GM23338 (cell line): ENCODE measurements at regions not wholly inside any gene's neighbourhood (a gene's known extent, or its start where the extent isn't known, plus 50 kb on each side); places are given as distances from the start of the nearest gene placed in this dataset.

Experiments used
- ATAC-seq: fragments of 200-7000 bp; cut with Tn5 transposase; 3 replicates; pipeline ENCODE4 v1.9.1; 2020
- DNase-seq: peaks from one replicate; pipeline ENCODE4 v3.0.0-alpha.2; 2015; ENCODE audit warnings: low spot score
- H2AFZ ChIP-seq: fragments of 200-600 bp; sonication (generic); 2 replicates; pipeline ENCODE4 v1.8.0; 2016; ENCODE audit warnings: antibody characterized with exemption, mild to moderate bottlenecking, moderate library complexity
- H3F3A ChIP-seq: fragments of 200-600 bp; sonication (generic); replicated peaks from 2 replicates; pipeline ENCODE4 v1.8.0; 2017; ENCODE audit warnings: antibody characterized with exemption, mixed run types, low read depth
- H3K27ac ChIP-seq: fragments of 200-600 bp; sonication (generic); 2 replicates; pipeline ENCODE4 v1.6.1; 2016; ENCODE audit warnings: low read depth
- H3K27me3 ChIP-seq: fragments of 200-600 bp; sonication (generic); 2 replicates; pipeline ENCODE4 v1.8.0; 2016; ENCODE audit warnings: mild to moderate bottlenecking, mixed run types, moderate library complexity; ENCODE audit not compliant: insufficient read depth
- H3K36me3 ChIP-seq: fragments of 200-600 bp; sonication (generic); 2 replicates; pipeline ENCODE4 v1.8.0; 2016; ENCODE audit warnings: mild to moderate bottlenecking; ENCODE audit not compliant: insufficient read depth
- H3K4me1 ChIP-seq: fragments of 200-600 bp; sonication (generic); 2 replicates; pipeline ENCODE4 v1.8.0; 2016; ENCODE audit warnings: mild to moderate bottlenecking, moderate library complexity; ENCODE audit not compliant: insufficient read depth
- H3K4me2 ChIP-seq: fragments of 200-600 bp; sonication (generic); 2 replicates; pipeline ENCODE4 v1.7.1; 2017; ENCODE audit warnings: mixed run types
- H3K4me3 ChIP-seq: fragments of 200-600 bp; sonication (generic); 2 replicates; pipeline ENCODE4 v1.6.1; 2016; ENCODE audit warnings: mixed run types
- H3K79me2 ChIP-seq: fragments of 200-600 bp; sonication (generic); replicated peaks from 2 replicates; pipeline ENCODE4 v1.8.0; 2017; ENCODE audit warnings: mild to moderate bottlenecking; ENCODE audit not compliant: insufficient read depth
- H3K9me2 ChIP-seq: fragments of 200-600 bp; sonication (generic); 2 replicates; pipeline ENCODE4 v1.8.0; 2017; ENCODE audit not compliant: insufficient read depth
- H4K20me1 ChIP-seq: fragments of 200-600 bp; sonication (generic); replicated peaks from 2 replicates; pipeline ENCODE4 v1.8.0; 2017; ENCODE audit warnings: mild to moderate bottlenecking; ENCODE audit not compliant: insufficient read depth
- H3K27ac Mint-ChIP-seq: 2 replicates; pipeline ENCODE4 v1.8.0; 2020; ENCODE audit warnings: inconsistent platforms, mild to moderate bottlenecking, moderate library complexity, mixed read lengths
- H3K27me3 Mint-ChIP-seq: 3 replicates; pipeline ENCODE4 v1.8.0; 2022; ENCODE audit warnings: low read depth, mild to moderate bottlenecking, moderate library complexity, mixed read lengths, inconsistent platforms; ENCODE audit not compliant: insufficient read depth, poor library complexity
- H3K36me3 Mint-ChIP-seq: 3 replicates; pipeline ENCODE4 v1.8.0; 2021; ENCODE audit warnings: low read depth, mild to moderate bottlenecking, inconsistent platforms, moderate library complexity, mixed read lengths
- H3K4me1 Mint-ChIP-seq: 3 replicates; pipeline ENCODE4 v1.8.0; 2020; ENCODE audit warnings: mild to moderate bottlenecking, inconsistent platforms, mixed read lengths
- H3K4me3 Mint-ChIP-seq: 3 replicates; pipeline ENCODE4 v1.8.0; 2021; ENCODE audit warnings: moderate library complexity, mild to moderate bottlenecking, inconsistent platforms, mixed read lengths
- H3K9me3 Mint-ChIP-seq: 3 replicates; pipeline ENCODE4 v1.8.0; 2020; ENCODE audit warnings: moderate library complexity, mild to moderate bottlenecking, inconsistent platforms, mixed read lengths
- CREB1 ChIP-seq: fragments of 250-450 bp; sonication (Bioruptor Pico); IDR thresholded peaks from 2 replicates; pipeline ENCODE4 v1.5.0; 2020; ENCODE audit warnings: low read depth, mild to moderate bottlenecking, moderate library complexity
- ETS1 ChIP-seq: IDR thresholded peaks from 2 replicates; pipeline ENCODE4 v1.6.1; 2016; ENCODE audit warnings: antibody characterized with exemption
- EZH2 ChIP-seq: fragments of 200-600 bp; sonication (generic); IDR thresholded peaks from one replicate; pipeline ENCODE4 v1.8.0; 2017; ENCODE audit warnings: antibody characterized with exemption, mild to moderate bottlenecking, low read depth; ENCODE audit not compliant: unreplicated experiment
- EZH2phosphoT487 ChIP-seq: fragments of 200-600 bp; sonication (generic); IDR thresholded peaks from one replicate; pipeline ENCODE4 v1.8.1; 2018; ENCODE audit warnings: antibody characterized with exemption; ENCODE audit not compliant: unreplicated experiment
- NANOG ChIP-seq: IDR thresholded peaks from 2 replicates; pipeline ENCODE4 v1.6.1; 2016; ENCODE audit warnings: antibody characterized with exemption, borderline replicate concordance
- POLR2AphosphoS5 ChIP-seq: IDR thresholded peaks from 2 replicates; pipeline ENCODE4 v1.6.1; 2016; ENCODE audit warnings: antibody characterized with exemption, low read depth
- STAT1 ChIP-seq: IDR thresholded peaks from one replicate; pipeline ENCODE4 v1.6.1; 2016; ENCODE audit warnings: antibody characterized with exemption; ENCODE audit not compliant: unreplicated experiment
- ZNF462 ChIP-seq: fragments of 250-450 bp; sonication (Bioruptor Pico); IDR thresholded peaks from 2 replicates; pipeline ENCODE4 v1.5.0; 2020; ENCODE audit warnings: mild to moderate bottlenecking, moderate library complexity

- no peaks in the 10 kb centered on the region for H3K9me2 ChIP-seq
- H3K4me2 ChIP-seq: no peak overlapping the region
- no peak overlapping the region for H2AFZ ChIP-seq
- no peaks in the 10 kb centered on the region for H3F3A ChIP-seq
- no peaks in the 10 kb centered on the region for H3K4me1 Mint-ChIP-seq
- no peak overlapping the region for H3K27ac ChIP-seq
- H4K20me1 ChIP-seq: no peaks in the 10 kb centered on the region
- ATAC-seq: no peak
- H3K4me3 ChIP-seq: no peak overlapping the region
- H3K4me1 ChIP-seq: no peaks in the 10 kb centered on the region
- no peaks in the 10 kb centered on the region for H3K27me3 ChIP-seq
- no peaks in the 10 kb centered on the region; the same call in 2 of the 3 replicates for H3K9me3 Mint-ChIP-seq
- H3K27ac Mint-ChIP-seq: no peak overlapping the region
- H3K79me2 ChIP-seq: no peaks in the 10 kb centered on the region
- H3K4me3 Mint-ChIP-seq: no peak overlapping the region
- no peak for DNase-seq
- no peaks in the 10 kb centered on the region for H3K36me3 ChIP-seq
- H3K27me3 Mint-ChIP-seq: no peaks in the 10 kb centered on the region
- H3K36me3 Mint-ChIP-seq: no peaks in the 10 kb centered on the region
- TF ChIP-seq STAT1 (no peak), NANOG (no peak), EZH2 (no peak), CREB1 (CRISPR knock-in tag) (no peak), ETS1 (no peak), EZH2phosphoT487 (no peak), ZNF462 (no peak), POLR2AphosphoS5 (no peak)
These were observed 111.8 kb upstream of the FRMPD4 start for GRCh38 chrX:12026481-12026880.
